IPS-18c (cell line): ENCODE measurements at regions not wholly inside any gene's neighbourhood (a gene's known extent, or its start where the extent isn't known, plus 50 kb on each side); places are given as distances from the start of the nearest gene placed in this dataset.
"Not testable (repeated sequence)": the region's sequence is repeated elsewhere in the genome, so short reads cannot be mapped to it uniquely, and the experiment has no call there.

ENCODE experiments used
- H3K4me3 ChIP-seq: 2 replicates; pipeline ENCODE4 v1.7.0; 2013; ENCODE audit warnings: low read depth, mild to moderate bottlenecking, low read length, moderate library complexity; ENCODE audit not compliant: insufficient read depth
- H3K9me3 ChIP-seq: one replicate; pipeline ENCODE4 v1.6.1; 2013; ENCODE audit warnings: mild to moderate bottlenecking, low read length, moderate library complexity; ENCODE audit not compliant: control insufficient read depth, insufficient read depth

- Histone ChIP-seq H3K9me3 (peaks cover 4% of the 10 kb centered on the region), H3K4me3 (no peak overlapping the region)
These were observed 161.9 kb downstream of the FOXD2 start for GRCh38 chr1:47599777-47600176.

DNA sequence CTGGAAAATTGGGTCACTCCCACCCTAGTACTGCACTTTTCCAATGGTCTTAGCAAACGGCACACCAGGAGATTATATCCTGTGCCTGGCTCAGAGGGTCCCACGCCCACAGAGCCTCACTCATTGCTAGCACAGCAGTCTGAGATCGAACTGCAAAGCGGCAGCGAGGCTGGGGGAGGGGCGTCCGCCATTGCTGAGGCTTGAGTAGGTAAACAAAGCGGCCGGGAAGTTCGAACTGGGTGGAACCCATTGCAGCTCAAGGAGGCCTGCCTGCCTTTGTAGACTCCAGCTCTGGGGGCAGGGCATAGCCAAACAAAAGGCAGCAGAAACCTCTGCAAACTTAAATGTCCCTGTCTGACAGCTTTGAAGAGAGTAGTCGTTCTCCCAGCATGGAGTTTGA lies 164.6 kb downstream of the FOXD2 start:
- not testable (repeated sequence) for H3K9me3 ChIP-seq, H3K4me3 ChIP-seq

DNA sequence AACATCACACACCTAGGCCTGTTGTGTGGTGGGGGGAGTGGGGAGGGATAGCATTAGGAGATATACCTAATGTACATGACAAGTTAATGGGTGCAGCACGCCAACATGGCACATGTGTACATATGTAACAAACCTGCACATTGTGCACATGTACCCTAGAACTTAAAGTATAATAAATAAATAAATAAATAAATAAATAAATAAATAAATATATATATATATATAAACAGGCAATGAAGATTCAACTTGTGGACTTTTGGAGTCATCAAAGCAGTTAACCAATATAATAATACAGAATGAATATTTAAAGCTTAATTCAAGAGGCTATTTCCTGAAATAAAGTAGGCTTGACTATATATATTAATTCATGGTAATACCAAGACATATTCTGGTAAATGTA lies 167.0 kb downstream of the FOXD2 start:
- not testable (repeated sequence) for H3K9me3 ChIP-seq, H3K4me3 ChIP-seq

GRCh38 chr1:47608296-47608875 lies 170.5 kb downstream of the FOXD2 start:
- peaks cover 4% of the 10 kb centered on the region for H3K9me3 ChIP-seq
- no peak overlapping the region for H3K4me3 ChIP-seq

DNA sequence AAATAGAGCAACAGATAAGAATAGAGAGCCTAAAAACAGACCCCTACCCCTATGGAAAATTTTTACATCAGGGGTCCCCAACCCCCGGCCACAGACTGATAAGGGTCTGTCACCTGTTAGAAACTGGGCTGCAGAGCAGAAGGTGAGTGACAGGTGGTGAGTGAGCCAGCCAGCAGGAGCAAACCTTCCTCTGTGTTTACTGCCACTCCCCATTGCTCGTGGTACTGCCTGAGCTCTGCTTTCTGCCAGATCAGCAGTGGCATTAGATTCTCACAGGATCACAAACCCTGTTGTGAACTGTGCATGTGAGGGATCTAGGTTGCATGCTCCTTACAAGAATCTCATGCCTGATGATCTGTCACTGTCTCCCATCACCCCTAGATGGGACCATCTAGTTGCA lies 174.1 kb downstream of the FOXD2 start:
- Histone ChIP-seq H3K9me3 (peaks cover 4% of the 10 kb centered on the region), H3K4me3 (no peak overlapping the region)

DNA sequence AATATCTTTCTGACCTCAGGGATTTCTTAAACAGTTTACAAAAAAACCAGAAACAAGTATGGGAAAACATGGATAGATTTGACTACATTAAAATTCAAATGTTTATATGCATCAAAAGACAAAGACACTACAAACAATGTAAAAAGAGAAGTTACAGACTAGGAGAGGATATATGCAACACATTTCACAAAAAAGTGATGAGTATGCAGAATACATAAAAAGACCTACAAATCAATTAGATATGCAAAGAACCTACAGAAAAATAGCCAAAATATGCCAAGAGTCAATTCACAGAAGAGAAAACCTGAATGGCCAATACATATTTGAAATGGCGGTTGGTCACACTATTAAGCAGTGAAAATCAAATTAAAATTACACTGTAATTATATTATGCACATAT lies 175.0 kb downstream of the FOXD2 start:
- H3K4me3 ChIP-seq: no peak overlapping the region
- peaks cover 2% of the 10 kb centered on the region for H3K9me3 ChIP-seq

- Histone ChIP-seq H3K4me3 (no peak overlapping the region), H3K9me3 (no peaks in the 10 kb centered on the region)
These were observed 178.2 kb downstream of the FOXD2 start for GRCh38 chr1:47616036-47616435.

GRCh38 chr1:47616906-47617305 lies 179.1 kb downstream of the FOXD2 start:
- Histone ChIP-seq H3K4me3 (no peak overlapping the region), H3K9me3 (no peaks in the 10 kb centered on the region)

DNA sequence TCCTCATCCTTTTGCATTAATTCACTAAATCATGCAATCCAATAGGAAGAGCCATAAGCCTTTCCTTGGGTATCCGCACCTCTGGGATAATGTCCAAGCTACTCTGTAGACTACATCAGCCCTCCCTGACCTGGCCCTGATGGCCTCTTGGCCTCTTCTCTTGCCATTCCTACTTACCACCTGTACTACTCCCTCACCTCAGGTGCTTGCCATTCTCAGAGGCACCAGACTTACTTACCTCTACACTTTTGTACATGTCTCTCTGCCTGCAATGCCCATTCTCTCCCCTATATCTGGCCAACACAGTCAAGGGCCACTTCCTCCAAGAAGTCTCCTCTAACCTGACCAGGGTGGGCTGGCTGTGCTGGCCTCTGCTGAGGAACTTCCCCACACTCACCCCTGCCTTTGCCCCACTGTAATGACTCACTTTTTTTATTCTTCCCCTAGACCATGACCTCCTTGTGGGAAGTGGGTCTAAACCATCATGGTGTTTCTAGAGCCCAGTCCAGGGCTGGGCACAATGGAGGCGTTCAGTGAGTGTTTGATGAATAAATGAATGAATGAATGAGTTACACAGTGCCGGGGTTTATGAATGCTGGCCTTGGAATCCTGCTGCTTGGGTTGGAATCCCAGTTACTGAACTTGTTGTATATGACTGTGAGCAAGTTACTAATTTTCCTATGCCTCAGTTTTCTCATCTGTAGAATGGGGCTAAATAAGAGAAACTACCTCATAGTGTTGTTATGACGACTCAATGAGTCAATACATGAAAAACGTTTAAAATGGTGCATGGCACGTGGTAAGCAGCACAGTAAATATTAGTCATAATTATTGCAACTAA lies 179.8 kb downstream of the FOXD2 start:
- H3K4me3 ChIP-seq: no peak overlapping the region
- no peaks in the 10 kb centered on the region for H3K9me3 ChIP-seq

DNA sequence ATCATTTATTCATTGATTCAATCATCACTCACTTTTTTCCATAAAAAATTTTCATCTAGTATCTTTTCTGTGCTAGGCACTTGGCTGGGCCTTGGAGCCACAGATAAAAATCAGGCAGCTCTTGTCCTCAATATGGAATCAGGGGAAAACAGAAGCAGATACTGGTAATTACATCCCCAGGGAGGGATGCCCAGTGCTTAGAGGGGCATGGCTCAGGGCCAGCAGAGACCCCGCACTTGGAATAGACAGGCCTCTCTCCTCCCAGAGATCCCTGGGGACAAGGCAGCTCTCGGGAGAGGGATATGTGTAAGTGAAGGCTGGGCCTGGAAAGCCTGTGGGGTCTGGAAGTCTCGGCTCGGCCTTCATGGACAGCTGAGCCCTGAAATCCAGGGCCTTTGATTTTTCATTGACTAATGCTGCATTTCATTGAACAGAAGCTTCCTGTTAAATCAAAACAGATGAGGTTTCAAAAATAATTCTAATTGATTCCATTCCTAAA lies 180.4 kb downstream of the FOXD2 start:
- Histone ChIP-seq H3K4me3 (no peak overlapping the region), H3K9me3 (no peaks in the 10 kb centered on the region)

GRCh38 chr1:47618830-47619229 lies 181.0 kb downstream of the FOXD2 start:
- H3K9me3 ChIP-seq: no peaks in the 10 kb centered on the region
- no peak overlapping the region for H3K4me3 ChIP-seq

- Histone ChIP-seq H3K9me3 (no peaks in the 10 kb centered on the region), H3K4me3 (no peak overlapping the region)
These were observed 183.6 kb downstream of the FOXD2 start for GRCh38 chr1:47621483-47621882.

- H3K9me3 ChIP-seq: no peaks in the 10 kb centered on the region
- no peak overlapping the region for H3K4me3 ChIP-seq
These were observed 184.1 kb downstream of the FOXD2 start for GRCh38 chr1:47621977-47622376.

DNA sequence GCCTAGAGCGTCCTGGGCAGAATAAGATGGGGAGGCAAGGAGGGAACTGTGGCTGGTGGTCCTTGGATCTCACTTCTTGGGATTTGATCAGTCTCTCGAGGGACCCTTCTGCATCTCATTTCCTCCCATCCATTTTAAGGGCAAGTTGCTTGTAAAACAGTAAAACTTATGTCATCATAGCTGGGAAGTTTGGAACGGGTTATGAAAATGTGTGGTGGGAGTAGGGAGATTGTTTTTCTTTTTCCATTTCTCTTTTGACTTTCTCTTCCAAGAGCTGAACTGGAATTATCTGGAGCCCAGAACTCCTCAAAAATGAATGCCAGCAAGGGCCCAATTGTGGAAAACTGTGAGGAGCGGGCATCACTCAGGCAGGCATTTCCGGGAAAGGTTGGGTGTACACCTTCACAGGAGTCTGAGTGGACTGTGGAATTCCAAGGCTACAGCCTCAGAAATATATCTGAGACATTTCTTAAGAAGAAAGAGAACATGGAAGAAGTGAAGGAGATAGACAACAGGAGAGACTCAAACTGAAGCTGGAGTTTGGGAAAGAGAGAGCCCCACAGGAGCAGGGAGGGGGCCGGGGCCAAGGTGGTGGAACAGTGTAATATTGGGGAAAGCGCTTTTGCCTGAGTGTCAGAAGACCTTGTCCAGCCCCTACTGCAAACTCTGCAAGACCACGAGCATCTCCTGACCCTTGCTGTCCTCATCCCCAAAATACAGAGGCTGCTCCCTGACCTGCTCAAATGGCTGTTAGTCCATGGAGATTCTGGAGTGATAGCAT lies 185.1 kb downstream of the FOXD2 start:
- no peak overlapping the region for H3K4me3 ChIP-seq
- no peaks in the 10 kb centered on the region for H3K9me3 ChIP-seq

DNA sequence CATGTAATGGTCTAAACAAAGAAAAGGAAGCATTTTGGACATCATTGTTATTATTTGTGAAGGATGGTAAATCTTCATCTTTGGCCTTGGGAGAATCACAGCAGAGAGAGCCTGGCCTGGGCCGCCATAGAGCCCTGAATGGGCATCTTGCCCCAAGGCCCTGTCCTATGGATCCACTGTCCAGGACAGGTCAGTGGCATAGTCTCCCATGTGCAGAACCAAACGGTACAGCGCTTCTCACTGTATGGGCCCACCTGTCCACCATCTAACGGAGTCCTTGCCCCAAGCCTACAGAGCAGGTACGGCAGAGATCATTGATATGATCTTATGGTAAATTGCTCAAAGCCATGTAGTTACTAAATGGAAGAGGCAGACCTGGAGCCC lies 185.7 kb downstream of the FOXD2 start:
- Histone ChIP-seq H3K9me3 (no peaks in the 10 kb centered on the region), H3K4me3 (no peak overlapping the region)

DNA sequence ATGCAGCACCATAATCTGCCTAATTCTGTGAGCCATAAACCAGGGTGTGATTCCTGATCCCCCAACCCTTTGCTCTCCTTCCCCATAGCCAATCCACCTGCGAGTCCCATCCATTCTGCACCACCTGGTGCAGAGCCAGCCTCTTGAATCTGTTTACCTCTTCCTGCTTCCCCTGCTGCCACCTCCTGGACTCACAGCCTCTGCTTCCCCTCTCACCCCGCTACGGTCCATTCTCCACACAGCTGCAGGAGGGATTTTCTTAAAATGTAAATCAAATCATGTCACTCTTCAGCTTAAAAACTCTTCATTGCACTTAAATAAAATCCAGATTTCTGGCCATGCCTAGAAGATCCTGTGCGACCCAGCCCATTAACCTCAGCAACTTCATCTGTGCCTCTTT lies 186.7 kb downstream of the FOXD2 start:
- H3K4me3 ChIP-seq: no peak overlapping the region
- H3K9me3 ChIP-seq: no peaks in the 10 kb centered on the region

DNA sequence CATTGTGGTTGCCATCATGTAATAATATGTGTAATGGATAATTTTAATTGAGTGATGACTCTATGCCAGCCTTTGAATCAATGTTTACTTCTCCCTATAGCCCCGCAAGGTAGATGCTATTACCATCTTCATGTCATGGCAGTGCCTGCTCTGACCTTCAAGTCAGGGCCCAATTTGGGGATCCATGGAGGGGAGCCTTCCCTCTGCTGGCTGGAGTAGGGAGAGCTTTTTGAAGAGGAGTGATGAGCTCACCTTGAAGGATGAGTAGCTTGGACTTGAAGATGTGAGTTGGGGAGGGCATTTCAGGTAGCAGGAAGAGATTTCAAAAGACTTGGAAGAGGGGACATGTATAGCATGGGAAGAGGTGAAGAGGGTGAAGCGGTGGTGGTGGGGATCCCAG lies 189.2 kb downstream of the FOXD2 start:
- no peaks in the 10 kb centered on the region for H3K9me3 ChIP-seq
- no peak overlapping the region for H3K4me3 ChIP-seq
